H1 (cell line): ENCODE measurements at regions not wholly inside any gene's neighbourhood (a gene's known extent, or its start where the extent isn't known, plus 50 kb on each side); places are given as distances from the start of the nearest gene placed in this dataset.

Experiments used
- CTCF ChIA-PET: fragments of 300-600 bp; sonication (Branson Sonifier 250); formaldehyde crosslinking; loops from one replicate; lab custom pipeline; 2021; ENCODE audit not compliant: partially characterized antibody; lab: Charles Lee
- POLR2A ChIA-PET: fragments of 300-600 bp; sonication (Branson Sonifier 250); formaldehyde crosslinking; loops from one replicate; lab custom pipeline; 2021; ENCODE audit warnings: inconsistent platforms; ENCODE audit not compliant: partially characterized antibody; lab: Charles Lee
- DNase-seq, 2 experiments: peaks; one replicate each; pipeline versions ENCODE4 v3.0.0 to v3.0.0-alpha.2; 2010 to 2022; ENCODE audit warnings: low spot score in 2 of 2, low read depth in 1 of 2, mixed read lengths in 1 of 2
- FAIRE-seq: peaks from 2 replicates; lab custom pipeline; 2011; peaks lifted over from hg19 to GRCh38; lab: Jason Lieb, UNC
- H2AFZ ChIP-seq: 2 replicates; pipeline ENCODE4 v1.8.1; 2012; ENCODE audit warnings: low read length, inconsistent platforms
- H2AK5ac ChIP-seq: 2 replicates; pipeline ENCODE4 v1.6.1; 2013; ENCODE audit warnings: low read depth, low read length
- H2BK120ac ChIP-seq: replicated peaks from 2 replicates; pipeline ENCODE3; 2013; ENCODE audit warnings: low read depth, low read length, inconsistent platforms
- H2BK12ac ChIP-seq: 2 replicates; pipeline ENCODE4 v1.6.1; 2013; ENCODE audit warnings: low read depth, low read length
- H2BK15ac ChIP-seq: 2 replicates; pipeline ENCODE4 v1.6.1; 2013; ENCODE audit warnings: low read length
- H2BK20ac ChIP-seq: 2 replicates; pipeline ENCODE4 v1.6.1; 2013; ENCODE audit warnings: low read length
- H2BK5ac ChIP-seq: 2 replicates; pipeline ENCODE4 v1.6.1; 2013; ENCODE audit warnings: low read depth, low read length
- H3K14ac ChIP-seq: 2 replicates; pipeline ENCODE4 v1.6.1; 2013; ENCODE audit warnings: inconsistent platforms; ENCODE audit not compliant: insufficient read length
- H3K18ac ChIP-seq: 2 replicates; pipeline ENCODE4 v1.6.1; 2013; ENCODE audit warnings: low read length; ENCODE audit errors: extremely low read depth
- H3K23ac ChIP-seq: 2 replicates; pipeline ENCODE4 v1.6.1; 2013; ENCODE audit warnings: inconsistent platforms; ENCODE audit not compliant: insufficient read length
- H3K23me2 ChIP-seq: 2 replicates; pipeline ENCODE4 v1.6.1; 2013; ENCODE audit warnings: low read depth, low read length
- H3K27ac ChIP-seq: 2 replicates; pipeline ENCODE4 v1.6.1; 2011; ENCODE audit warnings: low read depth, low read length, inconsistent platforms
- H3K27me3 ChIP-seq, 4 experiments: replicated peaks in 1 of 4; 1 replicate in 1 of 4; 2 replicates in 3 of 4; pipeline versions ENCODE4 v1.6.1 to v1.8.1; 2011 to 2013; ENCODE audit warnings: low read length in 3 of 4, mild to moderate bottlenecking in 3 of 4, inconsistent platforms in 2 of 4, mixed read lengths in 2 of 4, moderate library complexity in 1 of 4; ENCODE audit not compliant: control insufficient read depth in 3 of 4, insufficient read depth in 3 of 4; ENCODE audit errors: extremely low read depth in 1 of 4
- H3K36me3 ChIP-seq, 4 experiments: 2 replicates each; pipeline versions ENCODE4 v1.6.1 to v1.8.1; 2011 to 2013; ENCODE audit warnings: mild to moderate bottlenecking in 4 of 4, low read length in 3 of 4, moderate library complexity in 2 of 4, control low read depth in 1 of 4, inconsistent platforms in 1 of 4; ENCODE audit not compliant: insufficient read depth in 4 of 4, control insufficient read depth in 2 of 4
- H3K4ac ChIP-seq: replicated peaks from 2 replicates; pipeline ENCODE3; 2013; ENCODE audit warnings: low read length, low read depth, mixed read lengths, inconsistent platforms; ENCODE audit not compliant: insufficient read length
- H3K4me1 ChIP-seq, 4 experiments: replicated peaks in 1 of 4; 1 replicate in 1 of 4; 2 replicates in 3 of 4; pipeline versions ENCODE4 v1.6.1 to v1.8.1; 2011 to 2013; ENCODE audit warnings: low read length in 3 of 4, inconsistent platforms in 2 of 4, mixed read lengths in 1 of 4; ENCODE audit not compliant: insufficient read depth in 4 of 4, control insufficient read depth in 3 of 4
- H3K4me2 ChIP-seq, 2 experiments: 2 replicates each; pipeline versions ENCODE4 v1.6.1 to v1.8.1; 2011 to 2013; ENCODE audit warnings: low read depth in 2 of 2, low read length in 2 of 2, control low read depth in 1 of 2, inconsistent platforms in 1 of 2, mild to moderate bottlenecking in 1 of 2; ENCODE audit not compliant: insufficient read depth in 1 of 2
- H3K4me3 ChIP-seq, 4 experiments: fragments of 200-600, 300-600 bp in 1 of 4; sonication (generic), shearing (Covaris generic), sonication (Bioruptor Twin) in 1 of 4; 2 replicates each; pipeline versions ENCODE4 v1.5.1 to v1.8.1; 2011 to 2016; ENCODE audit warnings: low read length in 4 of 4, low read depth in 3 of 4, control low read depth in 2 of 4, inconsistent platforms in 2 of 4, mild to moderate bottlenecking in 2 of 4, mixed read lengths in 1 of 4, moderate library complexity in 1 of 4; ENCODE audit not compliant: insufficient read depth in 2 of 4; ENCODE audit errors: extremely low read depth in 1 of 4
- H3K56ac ChIP-seq: replicated peaks from 2 replicates; pipeline ENCODE3; 2013; ENCODE audit warnings: low read depth, mild to moderate bottlenecking, mixed read lengths, low read length, inconsistent platforms; ENCODE audit not compliant: insufficient read length
- H3K79me1 ChIP-seq: 2 replicates; pipeline ENCODE4 v1.6.1; 2013; ENCODE audit warnings: low read depth, low read length, control low read depth
- H3K79me2 ChIP-seq, 2 experiments: 2 replicates each; pipeline versions ENCODE4 v1.6.1 to v1.8.1; 2012 to 2013; ENCODE audit warnings: low read length in 2 of 2, mild to moderate bottlenecking in 2 of 2, inconsistent platforms in 1 of 2; ENCODE audit not compliant: insufficient read depth in 2 of 2, control insufficient read depth in 1 of 2
- H3K9ac ChIP-seq, 4 experiments: replicated peaks in 1 of 4; 1 replicate in 1 of 4; 2 replicates in 3 of 4; pipeline versions ENCODE4 v1.6.1 to v1.8.1; 2011 to 2013; ENCODE audit warnings: low read depth in 3 of 4, low read length in 3 of 4, control low read depth in 2 of 4, mild to moderate bottlenecking in 2 of 4, moderate library complexity in 2 of 4, inconsistent platforms in 1 of 4; ENCODE audit errors: extremely low read depth in 1 of 4
- H3K9me3 ChIP-seq, 2 experiments: 2 replicates each; pipeline versions ENCODE4 v1.6.1 to v1.8.1; 2012 to 2013; ENCODE audit warnings: mild to moderate bottlenecking in 2 of 2, moderate library complexity in 2 of 2, control low read depth in 1 of 2, inconsistent platforms in 1 of 2, low read depth in 1 of 2, low read length in 1 of 2, mixed read lengths in 1 of 2; ENCODE audit not compliant: insufficient read depth in 2 of 2
- H4K20me1 ChIP-seq, 2 experiments: replicated peaks in 1 of 2; 2 replicates each; pipeline versions ENCODE3 to v1.8.1; 2011 to 2013; ENCODE audit warnings: inconsistent platforms in 2 of 2, low read length in 2 of 2, mild to moderate bottlenecking in 1 of 2; ENCODE audit not compliant: insufficient read depth in 2 of 2, control insufficient read depth in 1 of 2
- H4K5ac ChIP-seq: 2 replicates; pipeline ENCODE4 v1.6.1; 2013; ENCODE audit warnings: low read length, low read depth, mixed read lengths, inconsistent platforms; ENCODE audit not compliant: insufficient read length
- H4K8ac ChIP-seq: 2 replicates; pipeline ENCODE4 v1.8.0; 2013; ENCODE audit warnings: mild to moderate bottlenecking, moderate library complexity, low read length, inconsistent platforms; ENCODE audit not compliant: insufficient read depth; ENCODE audit errors: extremely low read depth
- H4K91ac ChIP-seq: replicated peaks from 2 replicates; pipeline ENCODE3; 2013; ENCODE audit warnings: low read length, mixed read lengths, inconsistent platforms; ENCODE audit not compliant: insufficient read length
- CBX5 ChIP-seq: fragments of 300-800, 300-1000 bp; sonication (generic); IDR thresholded peaks from 2 replicates; pipeline ENCODE4 v1.7.1; 2016; ENCODE audit warnings: antibody characterized with exemption, low read length, low read depth
- EGR1 ChIP-seq: IDR thresholded peaks from 2 replicates; pipeline ENCODE4 v1.6.1; 2011; ENCODE audit warnings: low read depth, low read length, borderline replicate concordance
- EP300 ChIP-seq, 2 experiments: IDR thresholded peaks; 1 replicate in 1 of 2; 2 replicates in 1 of 2; pipeline ENCODE4 v1.6.1; 2011 to 2012; ENCODE audit warnings: low read depth in 2 of 2, low read length in 2 of 2, mild to moderate bottlenecking in 2 of 2, borderline replicate concordance in 1 of 2, inconsistent platforms in 1 of 2, moderate library complexity in 1 of 2
- FOSL1 ChIP-seq: IDR thresholded peaks from 2 replicates; pipeline ENCODE4 v1.6.1; 2011; ENCODE audit warnings: mild to moderate bottlenecking, low read depth, low read length, moderate library complexity; ENCODE audit not compliant: insufficient read depth
- GTF2F1 ChIP-seq: IDR thresholded peaks from 2 replicates; pipeline ENCODE4 v1.6.1; 2012; ENCODE audit warnings: low read depth, low read length, improper control_type of control experiment, borderline replicate concordance
- JUND ChIP-seq: IDR thresholded peaks from 2 replicates; pipeline ENCODE4 v1.6.1; 2011; ENCODE audit warnings: mild to moderate bottlenecking, improper control_type of control experiment, low read length
- KDM1A ChIP-seq: fragments of 200-600, 300-600 bp; sonication (generic); IDR thresholded peaks from 2 replicates; pipeline ENCODE4 v1.7.1; 2016; ENCODE audit warnings: mild to moderate bottlenecking, low read length, borderline replicate concordance
- KDM5A ChIP-seq: fragments of 200-600 bp; IDR thresholded peaks from 2 replicates; pipeline ENCODE4 v1.7.1; 2012; ENCODE audit warnings: mild to moderate bottlenecking, low read length, inconsistent platforms, mixed read lengths
- RNF2 ChIP-seq: fragments of 200-900, 300-1000 bp; sonication (generic); IDR thresholded peaks from 2 replicates; pipeline ENCODE4 v1.7.1; 2016; ENCODE audit warnings: borderline replicate concordance, low read depth, mild to moderate bottlenecking, antibody characterized with exemption, low read length; ENCODE audit not compliant: poor library complexity, severe bottlenecking; ENCODE audit errors: missing control alignments
- SIRT6 ChIP-seq: IDR thresholded peaks from one replicate; pipeline ENCODE4 v1.7.1; 2012; ENCODE audit warnings: low read length, inconsistent platforms
- SP4 ChIP-seq: IDR thresholded peaks from 2 replicates; pipeline ENCODE4 v1.6.1; 2012; ENCODE audit warnings: low read length, inconsistent platforms
- SUZ12 ChIP-seq: fragments of 200-600 bp; sonication (generic); IDR thresholded peaks from 2 replicates; pipeline ENCODE4 v1.6.1; 2012; ENCODE audit warnings: mild to moderate bottlenecking, inconsistent platforms, low read length, moderate library complexity, mixed read lengths
- TEAD4 ChIP-seq: IDR thresholded peaks from 2 replicates; pipeline ENCODE4 v1.6.1; 2012; ENCODE audit warnings: low read depth, low read length, inconsistent platforms, mixed read lengths
- WGBS, 2 experiments: shearing (Covaris generic) in 1 of 2; methylation state at CpG; one replicate each; pipeline versions ENCODE4 v1.1.6 to v1.1.7; 2013 to 2015; ENCODE audit warnings: low lambda C conversion rate in 2 of 2, mixed read lengths in 2 of 2, inconsistent platforms in 1 of 2, low coverage in 1 of 2, missing lambda C conversion rate in 1 of 2; ENCODE audit not compliant: insufficient replicate concordance in 2 of 2, insufficient coverage in 1 of 2, insufficient read length in 1 of 2; ENCODE audit errors: extremely low coverage in 1 of 2, missing lambda C conversion rate in 1 of 2; 5-methylcytosine and 5-hydroxymethylcytosine counted together
- TF ChIP-seq, protein P1 (sequence below): IDR thresholded peaks from 2 replicates; pipeline ENCODE4 v1.6.1; 2012; ENCODE audit warnings: inconsistent platforms

DNA sequence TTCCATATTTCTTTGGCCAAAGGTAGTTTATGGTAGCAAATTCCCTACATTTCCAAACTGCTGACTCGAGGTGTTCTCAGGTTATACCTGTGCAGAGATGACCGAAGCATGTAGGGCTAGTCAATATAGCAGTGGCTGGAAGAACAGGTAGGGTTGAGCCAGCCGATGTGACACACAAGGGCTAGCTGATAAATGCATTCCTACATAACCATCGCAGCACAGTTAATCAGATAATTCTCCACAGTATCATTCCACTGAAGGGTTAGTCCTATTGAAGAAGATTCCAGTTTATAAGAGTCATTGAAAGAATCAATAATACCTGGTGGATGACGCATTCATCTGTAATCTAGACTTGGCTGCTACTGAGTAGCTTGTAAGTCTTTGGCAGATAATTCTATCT is 220.0 kb downstream of the KIF20B start:
- no peak overlapping the region for H3K4me3 ChIP-seq
- H3K4me2 ChIP-seq, result no peak overlapping the region
- POLR2A ChIA-PET, result no interaction called here
- no peak overlapping the region for H3K18ac ChIP-seq
- H3K79me1 ChIP-seq, result no peaks in the 10 kb centered on the region
- H3K4ac ChIP-seq, result no peak overlapping the region
- H2BK120ac ChIP-seq, result no peak overlapping the region
- no peak overlapping the region for H3K23ac ChIP-seq
- H3K23me2 ChIP-seq, result no peaks in the 10 kb centered on the region; the same call in 1 of the 2 replicates
- no peak overlapping the region for H3K56ac ChIP-seq
- H2BK12ac ChIP-seq, result no peak overlapping the region
- no peak overlapping the region for H2AK5ac ChIP-seq
- H2BK20ac ChIP-seq, result no peak overlapping the region
- H3K4me1 ChIP-seq, result no peaks in the 10 kb centered on the region
- H3K27me3 ChIP-seq, result no peaks in the 10 kb centered on the region
- DNase-seq, result no peak
- no peak overlapping the region for H3K14ac ChIP-seq
- H3K9me3 ChIP-seq, result no peaks in the 10 kb centered on the region
- FAIRE-seq, result no peak
- no peaks in the 10 kb centered on the region for H3K36me3 ChIP-seq
- no peak overlapping the region for H2BK15ac ChIP-seq
- H2AFZ ChIP-seq, result no peak overlapping the region
- no peak overlapping the region for H4K8ac ChIP-seq
- H4K20me1 ChIP-seq, result no peaks in the 10 kb centered on the region
- no peaks in the 10 kb centered on the region for H3K79me2 ChIP-seq
- H3K9ac ChIP-seq, result no peak overlapping the region
- no peak overlapping the region for H2BK5ac ChIP-seq
- H4K91ac ChIP-seq, result no peak overlapping the region
- CTCF ChIA-PET, result interaction anchor here (0.5 to 1.1 kb wide), 3 partner anchors 8 to 791 kb away, joined by 3 read pairs; no protein-coding TSS in a partner anchor
- WGBS, 2 experiments, result 83% methylated on average over 5 of the region's 5 CpGs; no CpG with 5 or more reads in 1 of the 2 experiments
- H4K5ac ChIP-seq, result no peak overlapping the region
- no peak overlapping the region for H3K27ac ChIP-seq
- TF ChIP-seq SUZ12 (no peak), EGR1 (no peak), SP4 (no peak), EP300 (IDR thresholded peaks at IDR 0.05; ENCODE audit: borderline replicate concordance in 1 of 2, low read depth in 2 of 2, low read length in 2 of 2) (no peak), GTF2F1 (no peak), CBX5 (no peak), KDM1A (no peak), TEAD4 (no peak), FOSL1 (no peak), RNF2 (no peak), KDM5A (no peak), SIRT6 (no peak), JUND (no peak)
- TF ChIP-seq, protein P1, sequence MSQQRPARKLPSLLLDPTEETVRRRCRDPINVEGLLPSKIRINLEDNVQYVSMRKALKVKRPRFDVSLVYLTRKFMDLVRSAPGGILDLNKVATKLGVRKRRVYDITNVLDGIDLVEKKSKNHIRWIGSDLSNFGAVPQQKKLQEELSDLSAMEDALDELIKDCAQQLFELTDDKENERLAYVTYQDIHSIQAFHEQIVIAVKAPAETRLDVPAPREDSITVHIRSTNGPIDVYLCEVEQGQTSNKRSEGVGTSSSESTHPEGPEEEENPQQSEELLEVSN, result no peak
